ENCODE measurements at regions not wholly inside any gene's neighbourhood (a gene's known extent, or its start where the extent isn't known, plus 50 kb on each side); places are given as distances from the start of the nearest gene placed in this dataset.

- Histone ChIP-seq H3K36me3 (ENCODE audit: control insufficient read depth, insufficient read depth, low read length) (no peaks in the 10 kb centered on the region), H3K4me3 (replicated peaks; ENCODE audit: low read depth, low read length) (no peak overlapping the region), H3K27me3 (replicated peaks; ENCODE audit: control insufficient read depth, insufficient read depth, low read length) (no peaks in the 10 kb centered on the region)
- no peak for DNase-seq (ENCODE audit: extremely low read depth, insufficient read length)
- TF ChIP-seq CTCF (IDR thresholded peaks at IDR 0.05; ENCODE audit: insufficient read depth, low read length, poor library complexity, severe bottlenecking) = no peak
These were observed 449.1 kb downstream of the BCL11B start for GRCh38 chr14:98822917-98823316.

GRCh38 chr14:98826618-98827017 is 445.4 kb downstream of the BCL11B start:
- TF ChIP-seq CTCF (IDR thresholded peaks at IDR 0.05; ENCODE audit: insufficient read depth, low read length, poor library complexity, severe bottlenecking) = no peak
- no peaks in the 10 kb centered on the region for H3K27me3 ChIP-seq (replicated peaks; ENCODE audit: control insufficient read depth, insufficient read depth, low read length)
- DNase-seq (ENCODE audit: extremely low read depth, insufficient read length) = no peak
- H3K4me3 ChIP-seq (replicated peaks; ENCODE audit: low read depth, low read length) = no peak overlapping the region
- no peaks in the 10 kb centered on the region for H3K36me3 ChIP-seq (ENCODE audit: control insufficient read depth, insufficient read depth, low read length)

- no peaks in the 10 kb centered on the region for H3K36me3 ChIP-seq (ENCODE audit: control insufficient read depth, insufficient read depth, low read length)
- DNase-seq (ENCODE audit: extremely low read depth, insufficient read length) = no peak
- H3K27me3 ChIP-seq (replicated peaks; ENCODE audit: control insufficient read depth, insufficient read depth, low read length) = no peaks in the 10 kb centered on the region
- H3K4me3 ChIP-seq (replicated peaks; ENCODE audit: low read depth, low read length) = no peak overlapping the region
- no peak for TF ChIP-seq CTCF (IDR thresholded peaks at IDR 0.05; ENCODE audit: insufficient read depth, low read length, poor library complexity, severe bottlenecking)
These were observed 437.9 kb downstream of the BCL11B start for GRCh38 chr14:98834119-98834518.

GRCh38 chr14:98835051-98835824 is 436.8 kb downstream of the BCL11B start:
- no peak for TF ChIP-seq CTCF (IDR thresholded peaks at IDR 0.05; ENCODE audit: insufficient read depth, low read length, poor library complexity, severe bottlenecking)
- Histone ChIP-seq H3K27me3 (replicated peaks; ENCODE audit: control insufficient read depth, insufficient read depth, low read length) (no peaks in the 10 kb centered on the region), H3K4me3 (replicated peaks; ENCODE audit: low read depth, low read length) (no peak overlapping the region), H3K36me3 (ENCODE audit: control insufficient read depth, insufficient read depth, low read length) (no peaks in the 10 kb centered on the region)
- no peak for DNase-seq (ENCODE audit: extremely low read depth, insufficient read length)

- DNase-seq (ENCODE audit: extremely low read depth, insufficient read length) = no peak
- Histone ChIP-seq H3K4me3 (replicated peaks; ENCODE audit: low read depth, low read length) (no peak overlapping the region), H3K27me3 (replicated peaks; ENCODE audit: control insufficient read depth, insufficient read depth, low read length) (no peaks in the 10 kb centered on the region), H3K36me3 (ENCODE audit: control insufficient read depth, insufficient read depth, low read length) (no peaks in the 10 kb centered on the region)
- no peak for TF ChIP-seq CTCF (IDR thresholded peaks at IDR 0.05; ENCODE audit: insufficient read depth, low read length, poor library complexity, severe bottlenecking)
These were observed 436.2 kb downstream of the BCL11B start for GRCh38 chr14:98835825-98836100.

GRCh38 chr14:98840091-98840490 is 431.9 kb downstream of the BCL11B start:
- no peak overlapping the region for H3K4me3 ChIP-seq (replicated peaks; ENCODE audit: low read depth, low read length)
- no peak for DNase-seq (ENCODE audit: extremely low read depth, insufficient read length)
- no peak for TF ChIP-seq CTCF (IDR thresholded peaks at IDR 0.05; ENCODE audit: insufficient read depth, low read length, poor library complexity, severe bottlenecking)
- H3K27me3 ChIP-seq (replicated peaks; ENCODE audit: control insufficient read depth, insufficient read depth, low read length) = no peaks in the 10 kb centered on the region
- H3K36me3 ChIP-seq (ENCODE audit: control insufficient read depth, insufficient read depth, low read length) = no peaks in the 10 kb centered on the region

Measured in GM06990 (cell line).